PC-3 (cell line): ENCODE measurements at regions not wholly inside any gene's neighbourhood (a gene's known extent, or its start where the extent isn't known, plus 50 kb on each side); places are given as distances from the start of the nearest gene placed in this dataset.
A peak's percentile ranks its signal among the peaks of the same experiment; 100 is the strongest.

ENCODE experiments used
- ATAC-seq: fragments of 200-7000 bp; cut with Tn5 transposase; 2 replicates; pipeline ENCODE4 v1.9.1; 2020; ENCODE audit warnings: mild to moderate bottlenecking, moderate library complexity
- BruUV-seq: library from RNA; stranded (reverse); fragments of 400-500 nt; replicated peaks from 2 replicates; lab custom pipeline; 2021; lab: Mats Ljungman, UMichigan
- CTCF ChIA-PET: fragments of 300-600 bp; sonication (Branson Sonifier 250); formaldehyde crosslinking; loops from one replicate; lab custom pipeline; 2022; ENCODE audit warnings: antibody characterized with exemption; lab: Charles Lee
- POLR2A ChIA-PET: fragments of 300-600 bp; sonication (Branson Sonifier 250); formaldehyde crosslinking; loops from one replicate; lab custom pipeline; 2022; ENCODE audit warnings: antibody characterized with exemption; ENCODE audit not compliant: unreplicated experiment; lab: Charles Lee
- DNase-seq: peaks from one replicate; pipeline ENCODE4 v3.0.0-alpha.2; 2015
- H2AFZ ChIP-seq: fragments of 300-600 bp; sonication (generic); 2 replicates; pipeline ENCODE4 v1.6.0; 2016; ENCODE audit warnings: antibody characterized with exemption, low read length
- H3F3A ChIP-seq: fragments of 300-600 bp; sonication (generic); one replicate; pipeline ENCODE4 v1.6.0; 2017; ENCODE audit warnings: antibody characterized with exemption, low read length, control low read depth, mild to moderate bottlenecking; ENCODE audit not compliant: unreplicated experiment
- H3K27ac ChIP-seq: fragments of 300-600 bp; sonication (generic); 2 replicates; pipeline ENCODE4 v1.5.1; 2016; ENCODE audit warnings: mild to moderate bottlenecking, low read length
- H3K27me3 ChIP-seq: fragments of 300-600 bp; sonication (generic); 2 replicates; pipeline ENCODE4 v1.6.1; 2016; ENCODE audit warnings: low read length, mixed read lengths
- H3K36me3 ChIP-seq: fragments of 300-600 bp; sonication (generic); 2 replicates; pipeline ENCODE4 v1.6.1; 2016; ENCODE audit warnings: low read depth, mixed run types, low read length, mixed read lengths
- H3K4me1 ChIP-seq: fragments of 300-600 bp; sonication (generic); 2 replicates; pipeline ENCODE4 v1.5.1; 2016; ENCODE audit warnings: low read length; ENCODE audit not compliant: insufficient read depth
- H3K4me2 ChIP-seq: fragments of 300-600 bp; sonication (generic); 2 replicates; pipeline ENCODE4 v1.6.0; 2016; ENCODE audit warnings: low read length
- H3K4me3 ChIP-seq: fragments of 300-600 bp; sonication (generic); 2 replicates; pipeline ENCODE4 v1.5.1; 2016; ENCODE audit warnings: mild to moderate bottlenecking, low read length, mixed read lengths
- H3K79me2 ChIP-seq: fragments of 300-600 bp; sonication (generic); 2 replicates; pipeline ENCODE4 v1.6.1; 2017; ENCODE audit warnings: low read length, mixed read lengths
- H3K9ac ChIP-seq: fragments of 300-600 bp; sonication (generic); 2 replicates; pipeline ENCODE4 v1.6.0; 2016; ENCODE audit warnings: mild to moderate bottlenecking, low read length
- H3K9me2 ChIP-seq: fragments of 300-600 bp; sonication (generic); replicated peaks from 2 replicates; pipeline ENCODE4 v1.6.1; 2016; ENCODE audit warnings: mixed run types, low read length, mixed read lengths
- H3K9me3 ChIP-seq: fragments of 300-600 bp; sonication (generic); 2 replicates; pipeline ENCODE4 v1.6.1; 2016; ENCODE audit warnings: low read length, mixed read lengths
- H4K20me1 ChIP-seq: fragments of 300-600 bp; sonication (generic); 2 replicates; pipeline ENCODE4 v1.6.1; 2016; ENCODE audit warnings: low read length, mixed read lengths
- CTCF ChIP-seq: fragments of 300-600 bp; sonication (generic); conservative IDR thresholded peaks from 2 replicates; pipeline ENCODE4 v1.5.1; 2017; ENCODE audit warnings: antibody characterized with exemption, low read depth, mild to moderate bottlenecking, low read length
- EZH2 ChIP-seq: fragments of 300-600 bp; sonication (generic); IDR thresholded peaks from one replicate; pipeline ENCODE4 v1.6.1; 2017; ENCODE audit warnings: antibody characterized with exemption, mild to moderate bottlenecking, low read length; ENCODE audit not compliant: unreplicated experiment
- EZH2phosphoT487 ChIP-seq: fragments of 300-600 bp; sonication (generic); IDR thresholded peaks from 2 replicates; pipeline ENCODE4 v1.6.1; 2018; ENCODE audit warnings: mild to moderate bottlenecking, antibody characterized with exemption, low read length, borderline replicate concordance
- intact Hi-C: fragments of 100-400 bp; cut with micrococcal nuclease; formaldehyde crosslinking; loops from 2 replicates; pipeline ENCODE4 v1.9.0; 2023

GRCh38 chr5:121144764-121145163 lies 680.7 kb downstream of the PRR16 start:
- Histone ChIP-seq H3K9me3 (no peaks in the 10 kb centered on the region), H3K9ac (no peak overlapping the region), H3K27ac (no peak overlapping the region), H3K27me3 (no peaks in the 10 kb centered on the region), H3K9me2 (no peaks in the 10 kb centered on the region), H3K4me2 (no peak overlapping the region), H3K79me2 (no peaks in the 10 kb centered on the region), H3K4me3 (no peak overlapping the region), H4K20me1 (no peaks in the 10 kb centered on the region), H3K36me3 (no peaks in the 10 kb centered on the region), H3F3A (no peaks in the 10 kb centered on the region), H2AFZ (no peak overlapping the region), H3K4me1 (no peaks in the 10 kb centered on the region)
- intact Hi-C loops, result loop anchor here (10.0 kb wide), 1 partner anchor 320 kb away; no protein-coding TSS in a partner anchor
- no TSS peak for BruUV-seq
- POLR2A ChIA-PET, result no interaction called here
- ATAC-seq (peak; percentile 58), DNase-seq (peak; percentile 51)
- CTCF ChIA-PET, result no interaction called here
- TF ChIP-seq EZH2 (no peak), EZH2phosphoT487 (no peak), CTCF (peak; percentile 29; the same call in 1 of the 2 replicates)

GRCh38 chr5:121151534-121151933 lies 687.4 kb downstream of the PRR16 start:
- Histone ChIP-seq H4K20me1 (no peaks in the 10 kb centered on the region), H3K9me3 (no peaks in the 10 kb centered on the region), H3K27ac (no peak overlapping the region), H3K79me2 (no peaks in the 10 kb centered on the region), H3F3A (no peaks in the 10 kb centered on the region), H3K4me3 (no peak overlapping the region), H3K36me3 (no peaks in the 10 kb centered on the region), H2AFZ (no peak overlapping the region), H3K27me3 (no peaks in the 10 kb centered on the region), H3K4me2 (no peak overlapping the region), H3K9me2 (no peaks in the 10 kb centered on the region), H3K9ac (no peak overlapping the region), H3K4me1 (no peaks in the 10 kb centered on the region)
- peak; percentile 45; the same call in 1 of the 2 replicates for ATAC-seq
- TF ChIP-seq EZH2phosphoT487, result no peak
- no peak for TF ChIP-seq EZH2
- no peak for TF ChIP-seq CTCF
- no TSS peak for BruUV-seq
- intact Hi-C loops, result no loop called here
- DNase-seq, result peak; percentile 25
- ChIA-PET POLR2A (no interaction called here), CTCF (no interaction called here)

- no peaks in the 10 kb centered on the region for H3F3A ChIP-seq
- no peaks in the 10 kb centered on the region for H3K9me3 ChIP-seq
- no peak overlapping the region for H3K27ac ChIP-seq
- H3K4me1 ChIP-seq, result no peaks in the 10 kb centered on the region
- POLR2A ChIA-PET, result no interaction called here
- no peak overlapping the region for H3K9ac ChIP-seq
- no peak overlapping the region for H3K4me2 ChIP-seq
- H3K36me3 ChIP-seq, result no peaks in the 10 kb centered on the region
- no peaks in the 10 kb centered on the region for H3K27me3 ChIP-seq
- intact Hi-C loops, result no loop called here
- H4K20me1 ChIP-seq, result no peaks in the 10 kb centered on the region
- no peak for TF ChIP-seq EZH2phosphoT487
- TF ChIP-seq EZH2, result no peak
- no peak for TF ChIP-seq CTCF
- no TSS peak for BruUV-seq
- ATAC-seq, result no peak
- H3K9me2 ChIP-seq, result no peaks in the 10 kb centered on the region
- DNase-seq, result no peak
- no peak overlapping the region for H2AFZ ChIP-seq
- CTCF ChIA-PET, result interaction anchor here (0.6 kb wide), 1 partner anchor 261 kb away, joined by 3 read pairs; no protein-coding TSS in a partner anchor
- H3K4me3 ChIP-seq, result no peak overlapping the region
- no peaks in the 10 kb centered on the region for H3K79me2 ChIP-seq
Measured at GRCh38 chr5:121152411-121152810, 688.3 kb downstream of the PRR16 start.
